AG09319 (cell line): ENCODE measurements at regions not wholly inside any gene's neighbourhood (a gene's known extent, or its start where the extent isn't known, plus 50 kb on each side); places are given as distances from the start of the nearest gene placed in this dataset.
"Not testable (repeated sequence)": the region's sequence is repeated elsewhere in the genome, so short reads cannot be mapped to it uniquely, and the experiment has no call there.

Source experiments
- DNase-seq: peaks from one replicate; pipeline ENCODE4 v3.0.0-alpha.2; 2010; ENCODE audit warnings: low read depth; ENCODE audit errors: extremely low read depth
- TF ChIP-seq, protein P1 (sequence below): IDR thresholded peaks from 2 replicates; pipeline ENCODE4 v1.5.1; 2011; ENCODE audit warnings: low read depth, mild to moderate bottlenecking, inconsistent platforms, low read length, moderate library complexity

DNA sequence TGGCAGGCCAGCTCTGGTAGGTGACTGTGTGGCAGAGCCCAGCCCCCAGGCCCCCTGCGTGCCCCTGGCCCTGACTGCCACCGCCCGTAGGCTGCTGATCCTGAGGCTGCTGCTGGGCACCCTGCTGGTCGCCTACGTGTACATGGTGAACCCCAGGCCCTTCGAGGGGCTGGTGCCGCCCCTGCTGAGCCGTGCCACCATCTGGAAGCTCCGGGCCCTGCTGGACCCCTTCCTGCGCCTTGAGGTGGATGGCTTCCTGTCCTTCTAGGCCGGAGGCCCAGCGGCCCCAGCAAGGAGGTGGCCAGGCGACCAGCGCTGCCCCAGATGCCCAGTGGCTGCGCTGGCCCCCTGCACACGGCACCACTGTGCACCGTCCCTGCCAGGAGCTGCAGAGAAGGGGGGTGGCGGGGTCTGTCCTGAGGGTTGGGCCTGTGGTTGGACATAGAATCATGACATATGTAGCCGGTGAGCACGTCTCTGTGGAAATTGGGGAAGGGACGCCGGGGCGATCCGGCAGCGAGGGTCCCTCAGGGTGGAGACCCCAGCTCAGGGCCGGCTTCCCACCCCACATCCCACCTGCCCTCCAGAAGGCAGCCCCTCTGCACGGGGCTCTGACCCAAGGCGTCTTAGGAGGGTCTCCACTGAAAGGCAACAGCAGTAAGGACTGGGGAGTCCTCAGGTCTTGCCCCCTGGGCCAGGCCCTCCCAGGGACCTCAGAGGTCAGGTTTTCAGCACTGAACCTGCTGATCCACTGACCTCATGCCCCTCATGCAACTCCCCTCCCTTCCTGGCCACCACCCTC lies 185.4 kb downstream of the IGLL1 start:
- TF ChIP-seq, protein P1, sequence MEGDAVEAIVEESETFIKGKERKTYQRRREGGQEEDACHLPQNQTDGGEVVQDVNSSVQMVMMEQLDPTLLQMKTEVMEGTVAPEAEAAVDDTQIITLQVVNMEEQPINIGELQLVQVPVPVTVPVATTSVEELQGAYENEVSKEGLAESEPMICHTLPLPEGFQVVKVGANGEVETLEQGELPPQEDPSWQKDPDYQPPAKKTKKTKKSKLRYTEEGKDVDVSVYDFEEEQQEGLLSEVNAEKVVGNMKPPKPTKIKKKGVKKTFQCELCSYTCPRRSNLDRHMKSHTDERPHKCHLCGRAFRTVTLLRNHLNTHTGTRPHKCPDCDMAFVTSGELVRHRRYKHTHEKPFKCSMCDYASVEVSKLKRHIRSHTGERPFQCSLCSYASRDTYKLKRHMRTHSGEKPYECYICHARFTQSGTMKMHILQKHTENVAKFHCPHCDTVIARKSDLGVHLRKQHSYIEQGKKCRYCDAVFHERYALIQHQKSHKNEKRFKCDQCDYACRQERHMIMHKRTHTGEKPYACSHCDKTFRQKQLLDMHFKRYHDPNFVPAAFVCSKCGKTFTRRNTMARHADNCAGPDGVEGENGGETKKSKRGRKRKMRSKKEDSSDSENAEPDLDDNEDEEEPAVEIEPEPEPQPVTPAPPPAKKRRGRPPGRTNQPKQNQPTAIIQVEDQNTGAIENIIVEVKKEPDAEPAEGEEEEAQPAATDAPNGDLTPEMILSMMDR = no peak

DNA sequence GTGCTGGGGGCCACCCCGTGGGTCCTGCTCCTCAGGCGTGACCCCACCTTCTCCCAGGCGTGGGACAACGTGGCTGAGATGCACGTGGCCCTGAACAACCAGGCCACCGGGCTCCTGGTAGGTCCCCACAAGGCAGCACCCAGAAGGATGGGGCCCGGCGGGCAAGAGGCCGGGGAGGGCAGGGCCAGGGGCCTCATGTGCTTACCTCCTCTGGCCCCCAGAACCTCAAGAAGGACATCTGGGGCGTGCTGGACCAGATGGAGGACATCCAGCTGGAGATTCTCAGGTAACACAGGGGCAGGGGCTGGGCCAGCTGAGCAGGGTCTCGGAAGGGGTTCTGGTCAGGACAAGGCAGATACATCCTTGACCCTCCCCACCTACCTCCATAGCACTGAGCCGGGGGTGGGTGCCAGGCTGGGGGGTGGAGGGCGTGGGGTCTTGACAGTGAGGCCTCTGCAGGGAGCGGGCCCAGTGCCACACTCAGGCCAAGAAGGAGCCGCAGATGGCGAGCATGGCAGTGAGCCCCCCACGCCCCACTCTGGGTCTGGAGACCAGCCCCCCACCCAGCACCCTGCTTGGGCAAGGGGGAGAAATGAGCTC lies 186.3 kb downstream of the IGLL1 start:
- TF ChIP-seq, protein P1 = no peak
- no peak for DNase-seq

More for the DNA sequence above, 185.4 kb downstream of the IGLL1 start:
- DNase-seq = no peak

DNA sequence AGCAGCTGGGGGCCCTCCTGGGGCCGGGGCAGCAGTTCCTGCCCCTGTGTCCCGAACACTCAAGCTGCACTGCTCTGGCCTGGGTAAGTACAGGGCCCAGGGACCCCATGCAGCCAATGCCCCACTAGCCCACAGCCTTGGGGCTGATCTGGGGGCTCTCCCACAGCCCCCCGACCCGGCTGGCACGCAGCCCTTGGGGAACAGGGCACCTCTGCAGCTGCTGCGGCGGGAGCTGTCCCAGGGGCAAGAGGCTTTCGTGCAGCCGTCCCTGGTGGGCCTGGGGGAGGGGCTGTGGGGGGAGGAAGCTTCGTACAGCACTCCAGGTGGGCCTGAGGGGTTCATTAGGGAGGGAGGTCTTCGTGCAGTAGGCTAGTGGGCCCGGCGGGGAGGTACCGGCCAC lies 186.9 kb downstream of the IGLL1 start:
- DNase-seq = not testable (repeated sequence)

DNA sequence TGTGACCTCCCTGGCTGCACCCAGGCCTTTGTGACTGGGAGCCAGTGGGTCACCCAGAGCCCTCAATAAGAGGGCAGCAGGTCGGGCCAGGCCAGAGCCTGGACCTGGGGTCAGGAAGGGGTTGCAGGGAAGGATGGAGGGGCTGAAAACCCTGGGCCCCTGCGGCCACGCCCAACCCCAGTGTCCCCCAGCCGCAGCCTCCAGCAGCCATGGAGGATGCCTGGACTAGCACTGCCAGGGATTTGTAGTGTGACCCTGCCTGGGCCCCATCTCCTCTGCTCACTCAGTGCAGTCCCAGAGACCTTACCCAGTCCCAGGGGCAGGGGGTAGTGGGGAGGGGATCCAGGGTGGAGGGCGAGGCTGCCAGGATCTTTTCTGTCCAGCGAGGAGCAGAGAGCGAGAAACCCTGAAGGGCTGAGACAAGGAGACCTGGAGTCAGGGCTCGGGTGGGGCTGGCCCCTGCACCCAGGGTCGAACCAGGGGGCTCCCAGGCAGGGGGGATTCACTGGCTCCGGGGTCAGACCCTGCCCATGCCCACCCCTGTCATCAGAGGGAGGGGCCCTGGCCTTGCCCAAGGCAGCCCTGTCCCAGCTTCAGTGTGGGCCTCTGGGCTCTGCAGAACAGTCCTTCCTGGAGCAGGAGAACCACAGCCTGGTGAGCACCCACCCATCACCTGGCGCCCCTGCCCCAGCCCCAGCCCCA lies 187.5 kb downstream of the IGLL1 start:
- TF ChIP-seq, protein P1 = no peak
- DNase-seq = no peak

DNA sequence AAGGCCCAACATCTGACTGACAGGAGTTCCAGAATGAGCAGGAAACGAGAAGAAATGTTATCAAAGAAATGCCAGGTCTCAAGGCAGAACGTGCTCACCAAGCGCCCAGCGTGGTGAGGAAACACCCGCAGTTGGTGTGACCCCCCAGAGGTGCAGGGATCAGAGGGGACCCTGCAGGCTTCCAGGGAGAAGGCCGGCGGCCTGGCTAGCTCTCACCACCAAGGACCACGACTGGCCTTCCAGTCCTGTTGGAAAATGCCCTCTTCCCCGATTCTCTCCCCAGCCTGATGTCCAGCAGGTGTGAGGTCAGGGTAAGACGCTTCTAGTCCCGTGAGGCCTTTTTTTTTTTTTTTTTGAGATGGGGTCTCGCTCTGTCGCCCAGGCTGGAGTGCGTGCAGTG lies 189.1 kb downstream of the IGLL1 start:
- TF ChIP-seq, protein P1 = no peak
- no peak for DNase-seq

DNA sequence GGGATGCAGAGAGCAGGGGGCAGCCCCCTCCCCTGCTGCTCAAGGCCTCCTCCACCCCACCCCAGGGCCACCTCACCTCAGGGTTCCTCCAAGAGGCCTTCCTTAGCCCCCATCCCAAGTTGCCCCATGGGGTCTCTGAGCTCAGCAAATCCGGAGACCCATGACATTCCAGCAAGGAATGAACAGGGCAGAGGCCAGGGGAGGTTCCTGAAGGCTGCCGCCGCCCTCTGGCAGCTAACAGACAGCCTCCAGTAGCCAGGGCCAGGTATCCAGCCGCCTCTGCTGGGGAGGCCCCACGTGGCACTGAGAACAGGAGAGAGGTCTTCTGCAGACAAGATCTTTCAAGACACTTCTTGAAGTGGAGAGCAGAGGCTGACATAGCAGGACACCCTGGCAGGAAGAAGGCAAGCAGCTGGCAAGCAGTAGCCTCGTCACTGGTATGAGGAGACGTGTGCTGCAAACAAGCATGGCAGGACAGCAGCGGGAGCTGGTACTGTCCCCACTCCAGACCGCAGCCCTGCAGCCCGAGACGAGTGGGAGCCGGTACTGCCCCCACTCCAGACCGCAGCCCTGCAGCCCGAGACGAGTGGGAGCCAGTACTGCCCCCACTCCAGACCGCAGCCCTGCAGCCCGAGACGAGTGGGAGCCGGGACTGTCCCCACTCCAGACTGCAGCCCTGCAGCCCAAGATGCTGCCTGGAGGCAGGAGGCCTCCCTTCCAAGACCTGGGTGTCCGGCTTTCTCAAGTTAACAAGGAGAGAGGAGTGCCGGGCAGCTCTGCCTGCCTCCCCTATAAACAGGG lies 190.6 kb downstream of the IGLL1 start:
- TF ChIP-seq, protein P1 = no peak
- DNase-seq = no peak

DNA sequence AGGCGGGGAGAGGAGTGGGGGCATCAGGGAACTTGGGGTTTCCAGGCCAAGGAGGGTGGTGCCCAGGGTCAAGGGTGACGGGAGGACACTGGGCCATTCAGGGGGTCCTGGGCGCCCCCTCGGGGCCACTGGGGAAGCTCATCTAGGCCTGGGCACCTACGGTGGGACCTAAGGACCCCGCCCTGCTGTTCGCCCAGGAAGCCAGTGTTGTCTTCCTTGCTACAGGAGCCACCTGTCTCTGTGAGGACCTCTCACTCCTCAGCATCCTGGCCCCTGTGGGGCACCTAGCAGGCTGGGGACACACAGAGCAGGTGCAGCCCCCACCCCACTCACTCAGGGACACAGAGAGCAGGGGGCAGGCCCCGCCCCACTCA lies 191.6 kb downstream of the IGLL1 start:
- TF ChIP-seq, protein P1 = no peak
- no peak for DNase-seq
